ENCODE measurements at regions not wholly inside any gene's neighbourhood (a gene's known extent, or its start where the extent isn't known, plus 50 kb on each side); places are given as distances from the start of the nearest gene placed in this dataset.

DNA sequence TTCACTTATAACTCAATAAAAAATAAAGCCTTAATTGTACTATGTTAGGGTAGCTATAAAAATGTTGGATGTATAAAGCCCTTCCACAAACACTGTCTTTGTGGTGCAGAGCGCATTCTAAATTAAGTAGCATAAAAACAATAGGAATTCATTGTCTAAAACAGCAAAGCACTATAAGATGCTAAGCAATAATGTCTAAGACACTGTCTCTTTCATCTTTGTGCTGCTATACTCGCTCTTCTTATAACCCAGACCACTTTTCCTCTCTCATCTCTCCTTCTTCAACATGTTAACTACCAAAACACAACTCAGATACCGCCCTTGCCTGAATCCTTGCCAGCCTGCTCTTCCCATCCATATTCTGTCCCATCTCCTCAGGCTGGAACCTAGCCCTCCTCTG lies 170.0 kb downstream of the CENPC start:
- H3K36me3 ChIP-seq (replicated peaks in 1 of 2; ENCODE audit: control insufficient read depth in 1 of 2, insufficient read depth in 2 of 2, low read length in 2 of 2) = no peaks in the 10 kb centered on the region
- FAIRE-seq (no peak), DNase-seq (ENCODE audit: low spot score) (no peak), ATAC-seq (no peak)
- no peak overlapping the region for H3K4me3 ChIP-seq (replicated peaks in 1 of 3; ENCODE audit: insufficient read depth in 1 of 3, low read depth in 2 of 3, low read length in 3 of 3)
- no TSS peak for BruUV-seq (replicated peaks)
- 2% methylated on average over 3 of the region's 3 CpGs for WGBS (ENCODE audit: low lambda C conversion rate)
- no peak overlapping the region for H3K27ac ChIP-seq (ENCODE audit: extremely low read length, insufficient read depth, low read length)
- no peak for TF ChIP-seq U2AF2 (IDR thresholded peaks at IDR 0.05; ENCODE audit: low read depth, low read length)
- H3K27me3 ChIP-seq (ENCODE audit: control insufficient read depth in 1 of 2, insufficient read depth in 2 of 2, low read length in 2 of 2) = no peaks in the 10 kb centered on the region
- H3K4me2 ChIP-seq (ENCODE audit: low read depth, low read length) = no peak overlapping the region
- POLR2A ChIA-PET = no interaction called here
- no peaks in the 10 kb centered on the region for H3K79me2 ChIP-seq (ENCODE audit: insufficient read depth, low read length)
- H3K9ac ChIP-seq (ENCODE audit: insufficient read depth, low read depth, low read length) = no peak overlapping the region
- in situ Hi-C loops (cut with HindIII; ENCODE audit: extremely low pct_ligation_motif_present, low pct_unique_long_range_greater_than_20kb) (no loop called here), intact Hi-C loops (cut with micrococcal nuclease; ENCODE audit: unreplicated experiment) (no loop called here)
- H4K20me1 ChIP-seq (ENCODE audit: insufficient read depth, low read length) = no peaks in the 10 kb centered on the region
- H2AFZ ChIP-seq (ENCODE audit: low read length) = no peak overlapping the region
- CTCF ChIA-PET (ENCODE audit: low intra/inter-chr PET ratio, low total read pairs) = no interaction called here
- no peaks in the 10 kb centered on the region for H3K9me3 ChIP-seq (ENCODE audit: low read length)
- no peaks in the 10 kb centered on the region for H3K4me1 ChIP-seq (ENCODE audit: insufficient read depth, low read length)

DNA sequence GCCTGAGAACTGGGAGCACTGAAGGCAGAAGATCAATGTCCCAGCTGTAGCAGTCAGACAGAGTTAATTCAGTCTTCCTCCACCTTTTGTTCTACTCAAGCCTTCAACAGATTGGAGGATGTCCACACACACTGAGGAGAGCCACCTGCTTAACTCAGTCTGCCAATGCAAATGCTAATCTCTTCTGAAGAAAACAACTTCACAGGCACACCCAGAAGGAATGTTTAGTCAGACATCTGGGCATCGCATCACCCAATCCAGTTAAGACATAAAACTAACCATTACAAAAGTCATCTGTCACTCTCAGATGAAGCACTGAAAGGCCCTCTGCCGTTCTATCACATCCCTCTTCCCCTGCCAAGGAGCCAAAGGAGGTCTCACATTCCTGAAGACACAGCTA lies 173.7 kb downstream of the CENPC start:
- intact Hi-C loops (cut with micrococcal nuclease; ENCODE audit: unreplicated experiment) (no loop called here), in situ Hi-C loops (cut with HindIII; ENCODE audit: extremely low pct_ligation_motif_present, low pct_unique_long_range_greater_than_20kb) (no loop called here)
- DNase-seq (ENCODE audit: low spot score) = no peak
- POLR2A ChIA-PET = no interaction called here
- Histone ChIP-seq H3K4me3 (replicated peaks in 1 of 3; ENCODE audit: insufficient read depth in 1 of 3, low read depth in 2 of 3, low read length in 3 of 3) (no peak overlapping the region), H3K27me3 (ENCODE audit: control insufficient read depth in 1 of 2, insufficient read depth in 2 of 2, low read length in 2 of 2) (no peaks in the 10 kb centered on the region), H3K36me3 (replicated peaks in 1 of 2; ENCODE audit: control insufficient read depth in 1 of 2, insufficient read depth in 2 of 2, low read length in 2 of 2) (no peaks in the 10 kb centered on the region), H3K4me2 (ENCODE audit: low read depth, low read length) (no peak overlapping the region), H2AFZ (ENCODE audit: low read length) (no peak overlapping the region), H3K9ac (ENCODE audit: insufficient read depth, low read depth, low read length) (no peak overlapping the region), H3K79me2 (ENCODE audit: insufficient read depth, low read length) (no peaks in the 10 kb centered on the region), H4K20me1 (ENCODE audit: insufficient read depth, low read length) (no peaks in the 10 kb centered on the region), H3K27ac (ENCODE audit: extremely low read length, insufficient read depth, low read length) (no peak overlapping the region), H3K9me3 (ENCODE audit: low read length) (no peaks in the 10 kb centered on the region), H3K4me1 (ENCODE audit: insufficient read depth, low read length) (no peaks in the 10 kb centered on the region)
- WGBS (ENCODE audit: low lambda C conversion rate) = 0% methylated on average over 2 of the region's 2 CpGs
- no TSS peak for BruUV-seq (replicated peaks)
- no peak for FAIRE-seq
- TF ChIP-seq, protein P1, sequence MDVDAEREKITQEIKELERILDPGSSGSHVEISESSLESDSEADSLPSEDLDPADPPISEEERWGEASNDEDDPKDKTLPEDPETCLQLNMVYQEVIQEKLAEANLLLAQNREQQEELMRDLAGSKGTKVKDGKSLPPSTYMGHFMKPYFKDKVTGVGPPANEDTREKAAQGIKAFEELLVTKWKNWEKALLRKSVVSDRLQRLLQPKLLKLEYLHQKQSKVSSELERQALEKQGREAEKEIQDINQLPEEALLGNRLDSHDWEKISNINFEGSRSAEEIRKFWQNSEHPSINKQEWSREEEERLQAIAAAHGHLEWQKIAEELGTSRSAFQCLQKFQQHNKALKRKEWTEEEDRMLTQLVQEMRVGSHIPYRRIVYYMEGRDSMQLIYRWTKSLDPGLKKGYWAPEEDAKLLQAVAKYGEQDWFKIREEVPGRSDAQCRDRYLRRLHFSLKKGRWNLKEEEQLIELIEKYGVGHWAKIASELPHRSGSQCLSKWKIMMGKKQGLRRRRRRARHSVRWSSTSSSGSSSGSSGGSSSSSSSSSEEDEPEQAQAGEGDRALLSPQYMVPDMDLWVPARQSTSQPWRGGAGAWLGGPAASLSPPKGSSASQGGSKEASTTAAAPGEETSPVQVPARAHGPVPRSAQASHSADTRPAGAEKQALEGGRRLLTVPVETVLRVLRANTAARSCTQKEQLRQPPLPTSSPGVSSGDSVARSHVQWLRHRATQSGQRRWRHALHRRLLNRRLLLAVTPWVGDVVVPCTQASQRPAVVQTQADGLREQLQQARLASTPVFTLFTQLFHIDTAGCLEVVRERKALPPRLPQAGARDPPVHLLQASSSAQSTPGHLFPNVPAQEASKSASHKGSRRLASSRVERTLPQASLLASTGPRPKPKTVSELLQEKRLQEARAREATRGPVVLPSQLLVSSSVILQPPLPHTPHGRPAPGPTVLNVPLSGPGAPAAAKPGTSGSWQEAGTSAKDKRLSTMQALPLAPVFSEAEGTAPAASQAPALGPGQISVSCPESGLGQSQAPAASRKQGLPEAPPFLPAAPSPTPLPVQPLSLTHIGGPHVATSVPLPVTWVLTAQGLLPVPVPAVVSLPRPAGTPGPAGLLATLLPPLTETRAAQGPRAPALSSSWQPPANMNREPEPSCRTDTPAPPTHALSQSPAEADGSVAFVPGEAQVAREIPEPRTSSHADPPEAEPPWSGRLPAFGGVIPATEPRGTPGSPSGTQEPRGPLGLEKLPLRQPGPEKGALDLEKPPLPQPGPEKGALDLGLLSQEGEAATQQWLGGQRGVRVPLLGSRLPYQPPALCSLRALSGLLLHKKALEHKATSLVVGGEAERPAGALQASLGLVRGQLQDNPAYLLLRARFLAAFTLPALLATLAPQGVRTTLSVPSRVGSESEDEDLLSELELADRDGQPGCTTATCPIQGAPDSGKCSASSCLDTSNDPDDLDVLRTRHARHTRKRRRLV (CRISPR knock-in tag; IDR thresholded peaks at IDR 0.05) = no peak
- TF ChIP-seq ZNF20 (CRISPR knock-in tag; IDR thresholded peaks at IDR 0.05) = no peak
- no peak for TF ChIP-seq ZBTB46 (CRISPR knock-in tag; IDR thresholded peaks at IDR 0.05; ENCODE audit: borderline replicate concordance)
- no peak for TF ChIP-seq MAFF (IDR thresholded peaks at IDR 0.05; ENCODE audit: low read depth, low read length)
- TF ChIP-seq CBX2 (IDR thresholded peaks at IDR 0.05; ENCODE audit: low read depth, low read length) = no peak
- TF ChIP-seq CBX2 (CRISPR knock-in tag; IDR thresholded peaks at IDR 0.05; ENCODE audit: low read depth) = no peak
- no peak for TF ChIP-seq ZNF33A (CRISPR knock-in tag; IDR thresholded peaks at IDR 0.05; ENCODE audit: borderline replicate concordance)
- TF ChIP-seq LBX2 (CRISPR knock-in tag; IDR thresholded peaks at IDR 0.05; ENCODE audit: borderline replicate concordance) = no peak
- CTCF ChIA-PET (ENCODE audit: low intra/inter-chr PET ratio, low total read pairs) = no interaction called here
- ATAC-seq = no peak

All from HepG2 (cell line).